Aorta (tissue), 5 donors: ENCODE measurements at regions not wholly inside any gene's neighbourhood (a gene's known extent, or its start where the extent isn't known, plus 50 kb on each side); places are given as distances from the start of the nearest gene placed in this dataset.

ENCODE experiments used
- ATAC-seq: fragments of 200-7000 bp; cut with Tn5 transposase; one replicate; pipeline ENCODE4 v1.9.1; 2022; ENCODE audit warnings: moderate library complexity; ENCODE audit not compliant: low FRiP score
- DNase-seq, 2 donors: peaks; one replicate each; pipeline ENCODE4 v3.0.0-alpha.2; 2020
- H3K27ac ChIP-seq, 2 donors: one replicate each; pipeline ENCODE4 v1.5.1; 2013; ENCODE audit warnings: low read length in 2 of 2, mild to moderate bottlenecking in 2 of 2, moderate library complexity in 2 of 2, control low read depth in 1 of 2, inconsistent platforms in 1 of 2, low read depth in 1 of 2
- H3K27me3 ChIP-seq, 2 donors: one replicate each; pipeline ENCODE4 v1.6.1; 2013; ENCODE audit warnings: control low read depth in 1 of 2, low read length in 1 of 2, mild to moderate bottlenecking in 1 of 2, moderate library complexity in 1 of 2; ENCODE audit not compliant: insufficient read depth in 2 of 2, control insufficient read depth in 1 of 2
- H3K36me3 ChIP-seq, 2 donors: one replicate each; pipeline ENCODE4 v1.6.1; 2013; ENCODE audit warnings: control low read depth in 1 of 2, low read length in 1 of 2, mild to moderate bottlenecking in 1 of 2; ENCODE audit not compliant: insufficient read depth in 2 of 2, control insufficient read depth in 1 of 2
- H3K4me1 ChIP-seq, 2 donors: one replicate each; pipeline ENCODE4 v1.6.1; 2013; ENCODE audit warnings: low read length in 2 of 2, control low read depth in 1 of 2, mild to moderate bottlenecking in 1 of 2, moderate library complexity in 1 of 2; ENCODE audit not compliant: insufficient read depth in 2 of 2, control insufficient read depth in 1 of 2
- H3K4me3 ChIP-seq, 2 donors: one replicate each; pipeline ENCODE4 v1.5.1; 2013; ENCODE audit warnings: low read length in 2 of 2, control low read depth in 1 of 2, mild to moderate bottlenecking in 1 of 2
- H3K9me3 ChIP-seq: one replicate; pipeline ENCODE4 v1.6.1; 2013; ENCODE audit warnings: mild to moderate bottlenecking, low read length; ENCODE audit not compliant: control insufficient read depth
- WGBS, 2 donors: extraction: QIAGEN DNeasy Blood & Tissue Kit; methylation state at CpG; one replicate each; pipeline ENCODE4 v1.1.7; 2013; 5-methylcytosine and 5-hydroxymethylcytosine counted together
- intact Hi-C, 2 donors: fragments of 100-400 bp; cut with DNase I; formaldehyde crosslinking; loops; one replicate each; pipeline versions ENCODE4 v1.14.2 to v1.15.0; 2022
- donor health status: healthy with polysubstance abuse.
- donor health status: Bipolar disorder and iron deficiency.
- donor health status: DM: no; HTN: no; CAD: no.
- donor health status: DM: no; HTN: no; CAD: no.
- donor health status: DM: yes; HTN: yes; CAD: no.

GRCh38 chr11:81104051-81104450, 1629.6 kb downstream of the FAM181B start:
- no peak for DNase-seq
- intact Hi-C loops = no loop called here
- Histone ChIP-seq H3K4me3 (no peak overlapping the region), H3K27me3 (no peaks in the 10 kb centered on the region), H3K9me3 (no peaks in the 10 kb centered on the region), H3K4me1 (no peaks in the 10 kb centered on the region), H3K27ac (no peak overlapping the region), H3K36me3 (no peaks in the 10 kb centered on the region)
- 73 to 79% methylated on average over 5 of the region's 5 CpGs for WGBS, 2 donors
- ATAC-seq = no peak

GRCh38 chr11:81098471-81098870, 1635.2 kb downstream of the FAM181B start:
- Histone ChIP-seq H3K36me3 (no peaks in the 10 kb centered on the region), H3K27me3 (no peaks in the 10 kb centered on the region), H3K4me3 (no peak overlapping the region), H3K4me1 (no peaks in the 10 kb centered on the region), H3K9me3 (no peaks in the 10 kb centered on the region), H3K27ac (no peak overlapping the region)
- intact Hi-C loops = no loop called here
- WGBS, 2 donors = 25 to 44% methylated on average over 1 of the region's 1 CpG
- ATAC-seq (no peak), DNase-seq (no peak)

GRCh38 chr11:81092522-81092921, 1641.1 kb downstream of the FAM181B start:
- Histone ChIP-seq H3K9me3 (no peaks in the 10 kb centered on the region), H3K4me3 (no peak overlapping the region), H3K36me3 (no peaks in the 10 kb centered on the region), H3K27ac (no peak overlapping the region), H3K27me3 (no peaks in the 10 kb centered on the region), H3K4me1 (no peaks in the 10 kb centered on the region)
- intact Hi-C loops = no loop called here
- ATAC-seq = no peak
- no peak for DNase-seq

GRCh38 chr11:81089242-81089641, 1644.4 kb downstream of the FAM181B start:
- Histone ChIP-seq H3K27me3 (no peaks in the 10 kb centered on the region), H3K27ac (no peak overlapping the region), H3K36me3 (no peaks in the 10 kb centered on the region), H3K4me1 (no peaks in the 10 kb centered on the region), H3K9me3 (no peaks in the 10 kb centered on the region), H3K4me3 (no peak overlapping the region)
- WGBS, 2 donors = 50 to 52% methylated on average over 4 of the region's 4 CpGs
- intact Hi-C loops = no loop called here
- DNase-seq (no peak), ATAC-seq (no peak)

GRCh38 chr11:81080476-81080875, 1639.6 kb upstream of the TENM4 start:
- H3K4me1 ChIP-seq = no peaks in the 10 kb centered on the region
- H3K4me3 ChIP-seq = no peak overlapping the region
- H3K36me3 ChIP-seq = no peaks in the 10 kb centered on the region
- WGBS, 2 donors = 15 to 21% methylated on average over 4 of the region's 4 CpGs
- H3K9me3 ChIP-seq = no peaks in the 10 kb centered on the region
- intact Hi-C loops = no loop called here
- ATAC-seq = no peak
- no peak for DNase-seq
- H3K27ac ChIP-seq = no peak overlapping the region
- no peaks in the 10 kb centered on the region for H3K27me3 ChIP-seq

- H3K27ac ChIP-seq = no peak overlapping the region
- DNase-seq (no peak), ATAC-seq (no peak)
- no peaks in the 10 kb centered on the region for H3K36me3 ChIP-seq
- H3K9me3 ChIP-seq = no peaks in the 10 kb centered on the region
- H3K4me3 ChIP-seq = no peak overlapping the region
- H3K27me3 ChIP-seq = no peaks in the 10 kb centered on the region
- no peaks in the 10 kb centered on the region for H3K4me1 ChIP-seq
- 44 to 52% methylated on average over 4 of the region's 4 CpGs for WGBS, 2 donors
- intact Hi-C loops = no loop called here
These were observed 1631.4 kb upstream of the TENM4 start for GRCh38 chr11:81072273-81072672.

- WGBS, 2 donors = 59 to 60% methylated on average over 5 of the region's 5 CpGs
- H3K27ac ChIP-seq = no peak overlapping the region
- H3K36me3 ChIP-seq = no peaks in the 10 kb centered on the region
- ATAC-seq = no peak
- no peaks in the 10 kb centered on the region for H3K9me3 ChIP-seq
- DNase-seq = no peak
- H3K4me1 ChIP-seq = no peaks in the 10 kb centered on the region
- intact Hi-C loops = no loop called here
- no peaks in the 10 kb centered on the region for H3K27me3 ChIP-seq
- H3K4me3 ChIP-seq = no peak overlapping the region
These were observed 1630.8 kb upstream of the TENM4 start for GRCh38 chr11:81071606-81072005.

- 40 to 51% methylated on average over 4 of the region's 4 CpGs for WGBS, 2 donors
- intact Hi-C loops = no loop called here
- H3K4me3 ChIP-seq = no peak overlapping the region
- no peaks in the 10 kb centered on the region for H3K4me1 ChIP-seq
- H3K27me3 ChIP-seq = no peaks in the 10 kb centered on the region
- no peak for DNase-seq
- ATAC-seq = no peak
- H3K9me3 ChIP-seq = no peaks in the 10 kb centered on the region
- no peaks in the 10 kb centered on the region for H3K36me3 ChIP-seq
- H3K27ac ChIP-seq = no peak overlapping the region
These were observed 1630.1 kb upstream of the TENM4 start for GRCh38 chr11:81070948-81071347.

GRCh38 chr11:81059356-81059755, 1618.5 kb upstream of the TENM4 start:
- DNase-seq (no peak), ATAC-seq (no peak)
- Histone ChIP-seq H3K4me1 (no peaks in the 10 kb centered on the region), H3K36me3 (no peaks in the 10 kb centered on the region), H3K9me3 (no peaks in the 10 kb centered on the region), H3K4me3 (no peak overlapping the region), H3K27ac (no peak overlapping the region), H3K27me3 (no peaks in the 10 kb centered on the region)
- intact Hi-C loops = no loop called here
- WGBS, 2 donors = 11 to 14% methylated on average over 1 of the region's 1 CpG
